Femur (tissue), 1 donor: ENCODE measurements at regions not wholly inside any gene's neighbourhood (a gene's known extent, or its start where the extent isn't known, plus 50 kb on each side); places are given as distances from the start of the nearest gene placed in this dataset.
"Not testable (repeated sequence)": the region's sequence is repeated elsewhere in the genome, so short reads cannot be mapped to it uniquely, and the experiment has no call there.

ENCODE experiments used
- DNase-seq: peaks from one replicate; pipeline ENCODE4 v3.0.0-alpha.2; 2017

DNA sequence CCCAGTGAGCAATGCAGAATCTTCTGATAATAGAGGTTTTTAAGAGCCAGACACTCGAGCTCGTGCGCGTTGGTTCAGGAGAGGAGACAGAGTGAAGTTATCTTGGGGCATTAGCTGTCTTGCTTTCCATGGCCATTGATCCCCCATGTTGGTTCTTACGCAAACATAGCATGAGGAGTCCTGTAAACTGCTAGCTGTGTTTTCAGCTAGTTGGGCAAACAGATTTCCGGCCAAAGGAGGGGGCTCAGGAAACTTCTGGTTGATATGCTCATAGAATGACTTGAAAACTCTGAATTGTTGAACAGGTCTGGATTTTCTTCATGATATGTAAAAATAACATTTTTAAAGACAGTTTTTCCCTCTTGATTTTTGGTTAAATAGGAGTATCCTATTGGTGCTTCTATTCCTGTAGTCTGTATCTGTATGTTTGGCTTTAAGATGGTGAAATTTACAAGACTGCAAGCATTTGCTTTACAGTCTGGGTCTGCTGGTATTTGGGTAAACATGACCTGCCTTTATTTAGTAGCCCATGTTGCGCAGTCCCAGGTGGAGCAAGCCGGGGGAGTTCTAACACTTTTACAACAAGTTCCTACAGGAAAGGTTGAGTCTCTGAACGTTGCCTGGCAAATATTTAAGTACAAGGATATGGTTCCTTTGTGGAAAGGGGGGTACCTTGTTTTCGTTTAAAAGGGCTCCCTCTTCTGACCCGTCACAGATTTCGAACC is 218.4 kb upstream of the KCND2 start:
- DNase-seq, result no peak

DNA sequence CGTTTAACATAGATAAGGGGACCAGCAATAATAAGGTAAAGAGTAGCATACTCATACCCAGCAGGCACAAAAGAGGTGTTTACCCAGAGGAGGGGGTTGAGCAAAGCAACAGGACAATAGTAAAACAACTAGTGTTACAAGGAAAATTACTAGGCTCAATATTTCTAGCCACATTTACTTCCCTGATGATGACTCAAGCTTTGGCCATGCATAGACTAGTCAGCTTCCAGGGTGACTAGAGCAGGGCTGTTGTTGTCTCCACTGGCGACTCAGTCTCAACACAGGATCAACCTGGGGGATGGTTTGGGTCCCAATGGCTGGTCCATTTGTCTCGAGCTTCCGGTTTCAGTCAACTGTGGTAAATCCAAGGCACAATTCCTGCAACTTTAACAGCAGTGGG is 217.7 kb upstream of the KCND2 start:
- DNase-seq, result no peak

DNA sequence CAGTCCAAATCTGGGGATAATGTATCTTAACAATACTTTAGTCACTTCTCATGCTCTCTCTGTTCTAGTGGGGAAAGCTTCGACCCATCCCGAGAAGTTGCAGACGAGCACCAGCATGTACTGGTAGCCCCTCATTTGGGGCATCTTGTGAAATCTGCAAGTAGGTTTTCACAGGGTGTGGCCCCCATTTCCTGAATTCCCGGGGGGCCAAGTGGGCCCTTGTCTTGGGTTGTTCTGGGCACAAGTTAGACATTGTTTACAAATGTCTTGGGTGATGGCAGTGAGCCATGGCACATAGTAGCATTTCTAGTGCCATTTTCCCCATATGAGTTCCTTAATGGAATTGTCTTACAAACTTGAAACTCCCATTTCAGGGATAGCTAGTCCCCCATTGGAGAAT is 216.7 kb upstream of the KCND2 start:
- DNase-seq, result no peak

DNA sequence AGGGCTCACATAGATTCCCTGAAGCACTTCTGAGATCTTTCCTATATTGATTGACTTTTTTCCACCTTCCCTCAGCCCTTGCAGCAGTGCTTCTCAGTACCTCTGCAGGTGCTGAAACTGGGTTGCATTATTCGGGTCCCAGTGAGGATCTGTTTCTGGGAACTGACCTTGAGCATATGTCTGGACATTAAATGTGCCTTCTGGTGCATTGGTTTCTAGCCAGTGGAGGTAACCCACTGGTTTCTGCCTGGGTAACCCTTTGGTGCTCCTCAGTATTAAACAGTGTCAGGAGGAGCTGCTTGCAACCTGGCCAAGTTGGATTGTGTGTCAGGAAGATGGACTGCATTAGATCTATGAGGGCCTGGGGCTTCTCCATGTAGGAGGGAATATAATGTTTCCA is 213.3 kb upstream of the KCND2 start:
- DNase-seq, result no peak

DNA sequence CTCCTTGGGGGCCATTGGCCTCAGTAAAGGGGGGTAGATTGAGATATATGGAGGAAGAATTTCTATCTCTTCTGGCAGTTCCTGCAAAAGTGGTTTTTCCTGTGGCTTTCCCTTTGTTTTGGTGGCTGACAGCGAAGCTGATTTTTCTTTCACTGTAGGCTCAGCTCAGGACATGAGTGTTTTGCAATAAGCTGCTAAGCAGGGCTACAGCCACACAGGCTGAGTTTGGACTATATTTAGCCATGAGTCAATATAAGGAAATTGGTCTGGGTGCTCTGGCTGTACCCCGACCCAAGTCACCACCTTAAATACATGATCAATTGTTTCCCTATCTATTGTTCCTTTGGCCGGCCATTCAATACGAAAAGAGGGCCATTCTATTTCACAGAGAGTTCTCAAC is 212.7 kb upstream of the KCND2 start:
- DNase-seq, result no peak

DNA sequence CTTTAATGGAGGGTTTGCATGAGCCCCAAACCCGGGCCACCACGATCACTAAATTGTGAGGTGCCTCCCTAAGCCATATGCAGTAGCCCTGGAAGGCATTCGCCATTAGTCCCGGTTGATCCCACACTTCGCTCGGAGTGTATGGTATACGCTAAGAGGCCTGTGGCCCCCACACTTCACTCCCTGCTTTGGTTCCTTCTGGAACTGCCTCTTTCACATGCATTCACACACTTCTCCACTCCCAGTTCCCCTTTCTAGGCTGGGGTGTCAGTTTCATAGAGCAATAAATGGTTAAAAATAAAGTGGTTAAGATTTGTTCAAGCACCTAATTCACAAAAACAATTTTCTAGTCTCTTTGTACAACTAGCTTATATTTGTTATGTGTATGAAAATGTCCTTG is 212.1 kb upstream of the KCND2 start:
- no peak for DNase-seq

DNA sequence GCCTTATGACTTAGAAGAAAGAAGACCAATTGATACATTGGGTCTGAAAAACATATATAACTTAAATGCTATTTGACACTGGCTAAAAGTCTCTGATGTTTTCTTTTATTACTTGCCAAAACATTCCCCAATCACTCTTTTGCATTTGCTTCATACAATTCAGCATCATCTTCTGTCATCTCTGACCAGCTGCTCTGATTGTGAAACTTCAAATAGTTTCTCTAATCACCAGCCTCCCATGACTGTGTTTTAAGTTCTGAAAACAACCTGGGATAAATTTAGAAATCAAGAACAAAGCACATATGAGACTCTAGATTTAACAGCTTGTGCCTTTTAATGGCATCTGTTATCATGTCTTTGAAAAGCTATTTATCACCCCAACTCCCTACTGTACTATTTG is 208.4 kb upstream of the KCND2 start:
- no peak for DNase-seq

DNA sequence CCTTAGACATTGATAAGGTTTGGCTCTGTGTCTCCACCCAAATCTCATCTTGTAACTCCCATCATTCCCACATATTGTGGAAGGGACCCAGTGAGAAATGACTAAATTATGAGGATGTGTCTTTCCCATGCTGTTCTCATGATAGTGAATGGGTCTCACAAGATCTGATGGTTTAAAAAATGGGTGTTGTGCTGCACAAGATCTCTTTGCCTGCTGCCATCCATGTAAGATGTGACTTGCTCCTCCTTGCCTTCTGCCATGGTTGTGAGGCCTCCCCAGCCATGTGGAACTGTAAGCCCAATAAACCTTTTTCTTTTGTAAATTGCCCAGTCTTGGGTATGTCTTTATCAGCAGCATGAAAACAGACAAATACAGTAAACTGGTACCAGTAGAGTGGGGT is 206.1 kb upstream of the KCND2 start:
- not testable (repeated sequence) for DNase-seq

DNA sequence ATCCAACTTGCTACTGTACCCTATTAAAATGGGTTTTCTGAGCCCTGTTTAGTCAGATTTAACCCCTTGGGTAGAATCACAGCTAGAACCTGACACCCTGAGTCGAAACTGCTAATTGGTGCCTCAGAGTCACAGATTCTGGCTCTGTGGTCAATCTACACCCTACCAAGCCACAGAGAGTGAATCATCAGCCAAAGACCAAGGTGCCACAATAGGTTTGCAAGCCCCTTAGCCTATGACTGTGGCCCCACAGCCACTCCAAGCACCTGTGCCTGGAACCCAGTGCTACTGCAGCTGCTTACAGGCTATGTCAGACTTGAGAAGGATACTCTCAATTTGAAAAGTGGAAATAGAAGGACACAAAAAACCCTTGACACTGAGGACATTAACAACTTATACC is 202.8 kb upstream of the KCND2 start:
- DNase-seq, result no peak

DNA sequence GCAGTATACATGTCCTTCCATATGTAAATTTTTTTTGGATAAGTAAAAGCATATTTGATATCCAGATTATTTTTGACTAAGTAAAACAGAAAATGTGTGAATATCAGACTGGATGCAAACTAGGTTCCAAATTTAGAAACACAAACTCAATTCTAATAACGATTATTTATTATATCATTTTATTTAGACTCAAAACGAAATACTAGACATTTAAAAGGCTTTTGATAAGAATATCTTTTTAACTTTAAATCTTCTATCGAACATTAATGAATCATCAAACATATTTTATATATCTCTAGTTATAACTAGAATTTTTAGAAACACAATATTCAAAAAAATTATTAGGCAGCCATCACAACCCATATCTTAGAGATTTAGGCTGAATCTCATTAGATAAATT is 195.2 kb upstream of the KCND2 start:
- no peak for DNase-seq

DNA sequence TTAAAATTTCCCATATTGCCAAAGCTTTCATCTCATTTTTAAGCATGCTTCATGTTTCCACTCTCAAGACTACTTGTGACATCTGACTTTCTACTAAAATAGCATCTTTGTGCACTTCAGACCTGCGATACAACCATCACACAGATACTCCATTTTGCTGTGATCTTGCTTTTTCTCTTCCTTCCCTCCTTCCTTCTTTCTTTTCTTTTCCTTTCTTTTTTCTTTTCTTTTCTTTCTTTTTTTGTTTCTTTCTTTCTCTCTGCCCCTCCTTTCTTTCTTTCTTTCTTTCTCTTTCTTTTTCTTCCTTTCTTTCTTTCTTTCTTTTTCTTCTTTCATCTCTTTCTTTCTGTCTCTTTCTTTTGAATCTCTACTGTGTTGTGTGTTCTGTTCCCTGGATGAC is 194.0 kb upstream of the KCND2 start:
- no peak for DNase-seq

DNA sequence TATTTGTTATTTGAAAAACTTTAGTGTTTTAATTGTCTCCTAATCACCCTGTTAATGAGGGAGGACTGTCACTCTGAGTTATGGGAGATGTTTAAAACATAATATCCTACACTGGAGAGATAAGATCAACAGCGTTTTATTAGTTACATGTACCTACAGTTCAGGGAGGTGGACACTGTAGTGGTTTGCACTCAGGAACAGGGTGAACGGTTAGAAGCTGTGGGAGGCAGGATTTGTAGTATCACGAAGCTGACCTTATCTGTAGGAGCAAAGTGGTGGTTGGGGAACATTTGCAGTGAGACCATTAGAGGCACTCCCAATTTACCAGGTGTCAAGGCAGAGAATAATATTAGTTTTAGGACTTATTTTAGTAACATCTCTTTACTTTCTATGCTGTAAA is 193.3 kb upstream of the KCND2 start:
- DNase-seq, result no peak

DNA sequence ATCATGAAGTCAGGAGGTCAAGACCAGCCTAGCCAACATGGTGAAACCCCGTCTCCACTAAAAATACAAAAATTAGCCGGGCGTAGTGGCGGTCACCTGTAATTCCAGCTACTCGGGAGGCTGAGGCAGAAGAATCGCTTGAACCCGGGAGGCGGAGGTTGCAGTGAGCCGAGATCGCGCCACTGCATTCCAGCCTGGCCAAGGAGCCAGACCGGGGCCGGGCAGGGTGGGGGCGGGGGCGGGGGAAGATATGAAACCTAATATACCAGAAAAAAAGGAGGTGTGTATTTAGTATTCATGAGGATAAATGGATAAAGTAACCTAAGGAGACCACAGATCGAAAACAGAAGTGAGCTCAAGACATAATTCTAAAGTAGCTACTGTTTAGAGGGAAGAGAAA is 186.5 kb upstream of the KCND2 start:
- not testable (repeated sequence) for DNase-seq

DNA sequence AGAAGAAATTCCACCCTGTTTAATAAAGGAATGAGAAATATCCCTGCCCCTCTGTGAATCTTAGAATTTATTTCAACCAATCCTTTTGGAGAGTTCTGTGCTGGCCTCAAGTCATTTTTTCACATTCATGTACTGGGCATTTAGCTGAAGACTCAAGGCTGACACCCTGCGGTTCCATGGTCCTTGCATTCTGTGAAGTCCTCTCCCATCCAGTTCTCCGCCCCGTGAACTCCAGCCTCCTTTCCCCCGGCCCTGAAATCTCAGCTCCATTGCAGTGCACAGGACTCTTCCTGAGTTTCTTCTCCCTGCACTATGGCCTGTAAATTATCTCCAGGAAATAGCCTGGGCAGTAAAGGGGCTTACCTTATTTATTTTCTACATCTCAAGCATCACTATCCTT is 183.0 kb upstream of the KCND2 start:
- no peak for DNase-seq

DNA sequence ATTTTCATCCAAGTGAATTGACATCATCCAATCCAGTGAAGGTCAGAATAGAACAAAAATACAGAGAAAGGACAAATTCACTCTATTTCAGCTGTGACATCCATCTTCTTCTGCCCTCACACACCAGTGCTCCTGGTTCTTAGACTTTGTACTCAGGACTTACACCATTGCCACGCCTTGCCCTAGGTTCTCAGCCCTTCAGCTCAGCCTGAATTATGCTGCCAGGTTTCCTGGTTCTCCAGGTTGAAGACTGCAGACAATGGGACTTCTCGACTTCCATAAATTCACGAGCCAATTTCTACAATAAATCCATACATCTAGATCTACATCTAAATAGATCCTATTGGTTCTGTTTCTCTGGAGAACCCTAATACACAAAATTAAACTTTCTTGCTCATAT is 181.2 kb upstream of the KCND2 start:
- DNase-seq, result no peak

DNA sequence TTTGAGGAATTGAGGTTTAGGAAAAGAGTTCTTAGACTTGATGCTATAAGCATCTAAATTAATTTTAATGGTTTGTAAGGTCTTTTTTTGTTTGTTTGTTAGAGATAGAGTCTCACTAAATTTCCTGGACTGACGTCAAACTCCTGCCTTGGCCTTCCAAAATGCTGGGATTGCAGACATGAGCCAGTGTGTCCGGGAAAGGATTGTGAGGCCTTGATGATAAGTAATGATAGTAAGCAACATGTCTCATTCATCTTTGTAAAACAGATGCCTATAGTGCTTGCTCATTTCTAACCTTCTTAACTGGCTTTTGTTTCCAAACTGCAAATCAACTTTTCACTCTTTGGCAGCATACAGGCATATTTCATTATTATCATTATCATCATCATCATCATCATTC is 176.0 kb upstream of the KCND2 start:
- no peak for DNase-seq

DNA sequence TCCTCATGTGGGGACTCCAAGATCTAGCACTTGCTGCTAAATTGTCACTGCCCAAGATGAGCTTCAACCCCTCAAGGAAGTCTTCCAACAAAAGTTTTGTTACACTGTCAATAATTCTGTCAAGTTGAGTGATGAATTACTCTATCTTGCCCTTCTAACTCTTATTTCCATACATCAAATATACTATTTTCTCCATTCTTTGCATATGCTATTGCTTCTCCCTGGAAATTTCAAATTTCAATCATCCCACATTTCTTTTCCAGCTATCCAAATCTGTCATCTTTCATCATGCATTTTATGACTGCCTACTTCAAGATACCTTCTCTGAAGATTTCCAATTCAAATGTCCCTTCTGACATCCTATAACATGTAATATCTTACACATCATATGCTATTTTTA is 175.2 kb upstream of the KCND2 start:
- no peak for DNase-seq

DNA sequence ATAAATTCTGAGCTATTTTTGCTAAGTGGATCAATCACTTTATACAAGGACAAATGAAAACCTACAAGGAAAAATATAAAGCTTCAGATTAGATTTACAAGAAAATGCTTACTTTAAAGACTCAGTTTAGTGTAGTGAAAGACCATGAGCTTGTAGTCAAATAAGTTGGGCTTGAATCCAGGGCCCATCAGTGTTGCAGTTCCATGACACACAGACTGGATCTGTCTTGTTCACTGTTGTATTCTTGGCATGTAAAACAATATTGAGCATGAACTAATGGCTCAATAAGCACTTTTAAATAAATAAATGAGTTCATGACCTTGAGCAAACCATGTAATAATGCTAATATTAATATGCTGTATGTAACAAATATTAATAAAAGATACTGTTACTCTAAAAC is 164.6 kb upstream of the KCND2 start:
- no peak for DNase-seq

DNA sequence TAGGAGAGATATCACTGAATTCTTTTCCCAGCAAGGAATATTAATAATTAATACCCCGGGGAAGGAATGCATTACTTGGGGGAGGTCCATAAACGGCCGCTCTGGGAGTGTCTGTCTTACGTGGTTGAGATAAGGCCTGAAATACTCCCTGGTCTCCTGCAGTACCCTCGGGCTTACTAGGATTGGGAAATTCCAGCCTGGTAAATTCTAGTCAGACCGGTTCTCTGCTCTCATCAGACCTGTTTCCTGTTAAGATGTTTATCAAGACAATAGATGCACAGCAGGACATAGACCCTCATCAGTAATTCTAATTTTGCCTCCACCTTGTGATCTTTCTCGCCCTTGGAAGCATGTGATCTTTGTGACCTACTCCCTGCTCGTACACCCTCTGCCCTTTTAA is 162.8 kb upstream of the KCND2 start:
- DNase-seq, result no peak

DNA sequence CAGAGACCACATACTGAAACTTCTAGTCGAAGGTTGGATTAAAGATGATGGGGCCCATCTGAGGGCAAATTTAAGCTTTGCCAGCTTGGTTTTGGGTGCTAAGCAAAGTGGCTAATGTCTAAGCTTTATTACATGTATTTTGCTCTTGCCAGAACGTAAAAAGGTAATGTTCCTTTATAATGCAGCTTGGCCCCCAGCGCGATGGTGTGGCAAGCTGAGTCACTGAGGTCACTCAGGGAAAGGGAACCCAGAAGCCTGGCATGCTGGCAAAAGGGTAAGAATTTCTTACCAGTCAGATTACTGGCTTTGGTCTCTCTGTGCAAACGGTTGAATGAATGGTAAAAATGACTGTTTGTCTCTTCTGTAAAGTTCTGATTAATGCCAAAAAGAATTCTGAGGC is 158.3 kb upstream of the KCND2 start:
- no peak for DNase-seq

DNA sequence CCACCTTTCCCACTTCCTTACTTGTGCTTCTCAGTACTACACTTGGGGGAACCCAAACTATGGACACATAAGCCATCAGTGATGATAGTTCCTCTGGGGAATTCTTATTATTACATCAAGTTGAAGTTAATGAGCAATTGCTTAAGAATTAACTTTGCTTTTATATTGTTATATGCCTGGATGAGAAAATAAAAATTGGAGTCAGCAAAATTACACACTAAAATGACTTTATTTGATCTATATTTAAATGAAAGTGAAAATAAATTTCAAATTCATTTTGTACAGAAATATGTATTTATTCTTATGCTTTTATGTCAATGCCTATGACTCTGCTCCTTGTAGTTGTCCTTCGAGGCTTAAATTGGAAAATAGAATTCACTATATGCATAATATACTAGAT is 149.4 kb upstream of the KCND2 start:
- DNase-seq, result no peak

DNA sequence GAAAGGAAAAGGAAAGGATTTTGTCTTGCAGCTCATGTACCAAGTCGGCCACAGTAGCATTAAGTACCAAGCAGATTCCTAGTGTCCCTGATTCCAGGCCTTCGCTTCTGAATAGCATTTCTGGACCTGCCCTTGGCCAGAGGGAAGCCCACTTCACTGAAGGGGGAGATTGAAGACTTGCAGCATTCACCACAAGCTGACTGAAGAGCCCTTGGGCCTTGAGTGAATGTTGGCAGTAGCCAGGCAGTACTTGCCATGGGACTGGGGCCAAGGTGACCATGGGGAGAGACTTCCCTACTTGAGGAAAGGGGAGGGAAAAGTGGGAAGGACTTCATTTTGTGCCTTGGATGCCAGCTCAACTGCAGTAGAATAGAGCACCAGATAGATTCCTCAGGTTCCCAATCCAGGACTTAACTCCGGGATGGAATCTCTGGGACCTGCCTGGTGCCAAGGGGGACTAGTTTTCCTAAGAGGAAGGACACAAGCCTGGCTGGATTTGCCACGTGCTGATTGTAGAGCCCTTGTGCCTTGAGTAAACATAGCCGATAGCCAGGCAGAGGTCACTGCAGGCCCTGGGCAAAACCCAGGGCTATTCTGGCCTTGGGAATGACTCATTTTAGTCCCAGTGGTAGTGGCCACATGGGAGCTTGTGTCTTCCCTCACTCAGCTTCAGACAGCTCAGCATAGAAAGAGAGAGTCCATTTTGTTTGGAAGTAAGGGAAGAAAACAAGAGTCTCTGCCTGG is 141.7 kb upstream of the KCND2 start:
- no peak for DNase-seq

DNA sequence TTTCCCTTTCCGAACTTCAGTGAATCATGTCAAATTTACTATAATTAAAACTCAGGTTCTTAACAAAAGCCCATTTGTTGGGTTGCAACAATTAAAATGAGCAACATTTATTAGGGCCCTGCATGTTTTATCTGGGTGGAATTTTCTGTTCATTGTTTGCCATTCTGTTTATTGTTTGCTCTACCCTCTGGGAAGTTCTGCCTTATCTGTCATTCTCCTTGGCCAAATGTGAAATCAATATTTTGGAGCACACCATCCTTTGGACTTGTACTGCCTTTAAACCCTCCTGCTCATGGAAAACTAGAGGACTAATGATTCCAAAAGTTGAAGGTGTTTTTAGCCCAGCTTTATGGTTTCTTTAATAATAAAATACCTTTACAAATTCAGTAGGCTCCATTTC is 134.5 kb upstream of the KCND2 start:
- DNase-seq, result no peak

DNA sequence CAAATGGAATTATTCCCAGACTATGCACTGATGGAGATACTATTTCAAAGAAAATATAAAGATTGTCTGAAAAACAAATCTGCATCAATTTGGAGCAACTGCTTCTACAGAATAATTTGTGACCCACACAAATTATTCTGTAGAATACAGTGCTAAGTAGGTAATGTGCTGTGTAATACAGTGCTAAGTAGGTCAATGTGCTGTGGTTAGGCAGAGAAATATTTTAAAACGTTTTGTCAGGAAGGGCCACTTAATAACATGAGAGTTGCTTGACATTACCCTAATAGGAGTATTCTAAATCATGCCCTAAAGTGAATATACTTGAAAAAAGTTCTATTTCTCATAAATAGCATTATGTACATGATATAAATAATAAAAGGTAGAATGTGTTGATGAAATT is 116.5 kb upstream of the KCND2 start:
- DNase-seq, result no peak

DNA sequence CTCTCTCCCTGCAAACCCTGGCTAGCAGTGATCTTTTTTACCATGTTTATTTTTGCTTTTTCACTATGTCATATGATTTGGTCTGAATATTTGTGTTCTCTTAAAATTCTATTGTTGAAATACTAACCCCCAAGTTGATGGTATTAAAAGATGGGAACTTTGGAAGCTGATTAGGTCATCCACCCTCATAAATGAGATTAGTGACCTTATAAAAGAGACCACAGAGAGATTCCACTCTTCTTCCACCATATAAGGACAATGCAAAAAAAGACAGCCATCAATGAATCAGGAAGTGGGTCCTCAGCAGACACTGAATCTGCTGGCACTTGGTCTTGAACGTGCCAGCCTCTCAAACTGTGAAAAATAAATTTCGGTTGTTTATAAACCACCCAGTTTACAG is 112.8 kb upstream of the KCND2 start:
- no peak for DNase-seq
